ENCODE measurements at regions not wholly inside any gene's neighbourhood (a gene's known extent, or its start where the extent isn't known, plus 50 kb on each side); places are given as distances from the start of the nearest gene placed in this dataset.
"Not testable (repeated sequence)": the region's sequence is repeated elsewhere in the genome, so short reads cannot be mapped to it uniquely, and the experiment has no call there.

DNA sequence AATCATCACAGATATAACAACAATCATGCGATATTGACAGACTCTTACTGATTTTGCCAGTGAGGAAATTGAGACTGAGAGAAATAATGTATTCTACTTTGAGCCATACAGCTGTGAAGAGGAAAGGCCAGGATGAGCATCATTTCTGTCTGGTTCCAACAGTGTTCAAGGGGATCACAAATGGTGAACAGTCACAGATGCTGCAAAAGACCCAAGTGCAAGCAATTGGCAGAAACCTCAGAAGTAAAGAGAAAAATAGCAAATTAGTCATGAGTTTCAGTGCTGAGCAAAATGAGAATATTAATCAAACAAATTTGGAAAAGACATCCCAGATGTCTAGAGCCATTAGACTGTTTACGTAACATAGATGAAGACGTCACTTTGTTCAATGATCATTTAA is 114.1 kb downstream of the RAB38 start:
- DNase-seq (ENCODE audit: low spot score), result no peak

DNA sequence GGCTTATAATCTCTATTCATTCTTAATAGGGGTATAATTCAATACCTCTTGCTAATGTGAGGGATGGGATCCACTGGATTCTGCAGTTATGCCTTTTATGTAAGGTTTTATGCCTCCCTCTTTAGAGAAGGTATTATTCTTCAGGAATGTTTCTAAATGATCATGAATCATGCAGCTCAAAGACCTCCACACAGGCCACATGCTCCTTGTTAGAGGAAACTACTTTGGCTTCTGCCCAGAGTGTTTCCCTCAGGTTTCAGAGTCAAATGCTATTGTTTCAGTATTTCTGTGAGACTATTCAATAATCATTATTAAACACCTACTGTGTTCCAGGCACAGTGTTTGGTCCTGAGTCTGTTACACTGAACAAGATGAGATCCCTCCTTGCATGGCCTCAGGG is 115.9 kb downstream of the RAB38 start:
- no peak for DNase-seq (ENCODE audit: low spot score)

DNA sequence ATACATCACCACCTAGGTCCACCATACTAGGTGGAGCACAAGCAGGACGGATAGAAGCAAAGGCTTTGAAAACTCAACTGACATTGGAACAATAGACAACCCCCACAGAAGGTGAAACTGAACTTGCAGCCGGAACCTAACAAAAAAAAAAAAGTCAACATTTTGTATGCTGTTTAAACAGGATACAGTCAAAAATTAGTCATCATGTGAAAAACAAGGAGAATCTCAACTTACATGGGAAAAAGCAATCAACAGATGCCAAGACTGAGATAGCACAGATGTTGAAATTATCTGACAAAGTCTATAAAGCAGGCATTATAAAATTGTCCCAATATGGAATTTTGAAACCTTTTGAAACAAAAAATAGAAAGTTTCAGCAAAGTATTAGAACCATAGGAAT is 123.8 kb downstream of the RAB38 start:
- DNase-seq (ENCODE audit: low spot score), result peak; percentile 73

DNA sequence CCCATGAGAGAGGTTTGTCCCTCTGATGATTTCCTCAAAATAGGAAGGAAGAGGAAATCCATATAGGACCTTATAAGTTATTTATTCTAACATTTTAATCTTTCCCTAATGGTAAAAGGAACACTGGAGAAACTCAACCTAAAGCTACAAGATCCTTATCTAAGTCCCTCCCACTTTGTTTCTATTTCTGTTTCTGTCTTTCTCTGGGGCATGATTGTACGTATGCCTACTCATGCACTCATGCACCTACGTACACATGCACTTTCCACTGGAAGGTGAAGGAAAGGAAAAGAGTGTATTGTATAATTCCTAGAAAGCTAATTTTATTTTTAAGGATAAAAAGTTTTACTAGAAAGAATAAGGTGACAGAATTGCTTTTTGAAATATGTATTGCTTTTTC is 125.0 kb downstream of the RAB38 start:
- no peak for DNase-seq (ENCODE audit: low spot score)

DNA sequence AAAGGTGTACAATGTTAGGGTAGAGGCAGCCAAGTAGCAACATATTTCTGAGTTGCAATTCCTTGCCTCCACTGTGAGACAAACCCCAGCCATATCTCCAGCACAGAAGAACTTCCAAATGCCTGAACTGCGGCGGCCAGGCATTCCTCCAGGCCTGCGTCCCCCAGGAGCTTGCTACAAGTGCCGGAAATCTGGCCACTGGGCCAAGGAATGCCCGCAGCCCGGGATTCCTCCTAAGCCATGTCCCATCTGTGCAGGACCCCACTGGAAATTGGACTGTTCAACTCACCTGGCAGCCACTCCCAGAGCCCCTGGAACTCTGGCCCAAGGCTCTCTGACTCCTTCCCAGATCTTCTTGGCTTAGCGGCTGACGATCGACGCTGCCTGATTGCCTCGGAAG is 130.0 kb downstream of the RAB38 start:
- not testable (repeated sequence) for DNase-seq (ENCODE audit: low spot score)

DNA sequence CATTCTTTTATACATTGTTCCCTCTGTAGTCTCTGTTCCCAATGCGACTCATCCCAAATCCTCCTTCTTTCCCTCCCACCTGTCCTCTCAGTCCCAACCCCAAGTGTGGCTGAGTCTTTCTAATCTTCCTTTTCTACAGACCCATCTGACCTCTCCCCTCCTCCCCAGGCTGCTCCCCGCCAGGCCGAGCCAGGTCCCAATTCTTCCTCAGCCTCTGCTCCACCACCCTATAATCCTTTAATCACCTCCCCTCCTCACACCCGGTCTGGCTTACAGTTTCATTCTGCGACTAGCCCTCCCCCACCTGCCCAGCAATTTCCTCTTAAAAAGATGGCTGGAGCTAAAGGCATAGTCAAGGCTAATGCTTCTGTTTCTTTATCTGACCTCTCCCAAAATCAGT is 130.6 kb downstream of the RAB38 start:
- DNase-seq (ENCODE audit: low spot score), result not testable (repeated sequence)

DNA sequence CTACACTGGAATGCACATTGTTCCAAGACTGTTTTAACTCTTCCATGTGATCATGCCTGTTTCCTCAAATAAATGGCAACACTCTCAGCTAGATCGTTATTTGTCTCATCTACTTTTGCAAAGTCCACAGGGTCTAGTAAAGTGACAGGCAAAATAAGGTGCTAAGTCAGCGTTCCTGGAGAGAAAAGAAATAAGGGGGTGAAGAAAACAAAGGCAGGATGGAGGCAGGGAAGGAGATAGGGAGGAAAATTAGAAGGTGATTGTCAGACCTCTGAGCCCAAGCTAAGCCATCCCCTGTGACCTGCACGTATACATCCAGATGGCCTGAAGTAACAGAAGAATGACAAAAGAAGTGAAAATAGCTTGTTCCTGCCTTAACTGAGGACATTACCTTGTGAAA is 132.1 kb downstream of the RAB38 start:
- DNase-seq (ENCODE audit: low spot score), result no peak

DNA sequence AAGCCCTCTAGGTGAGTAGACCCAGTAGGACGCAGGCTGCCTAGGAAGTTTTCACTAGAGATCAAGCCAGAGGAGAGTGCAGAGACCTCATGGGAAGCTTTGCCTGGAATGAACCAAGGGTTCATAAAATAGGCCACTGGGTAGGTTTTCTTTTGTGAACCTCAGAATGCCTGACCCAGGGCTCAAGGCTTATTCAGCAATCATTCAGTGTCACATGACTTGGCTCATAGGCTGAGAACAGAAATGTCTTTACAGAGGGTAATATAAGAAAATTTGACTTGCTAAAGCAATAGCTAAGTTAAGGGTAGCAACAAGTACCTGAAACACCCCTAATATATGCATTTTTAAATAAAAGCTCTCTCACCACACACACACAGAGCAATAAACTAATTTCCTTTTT is 132.6 kb downstream of the RAB38 start:
- DNase-seq (ENCODE audit: low spot score), result no peak

DNA sequence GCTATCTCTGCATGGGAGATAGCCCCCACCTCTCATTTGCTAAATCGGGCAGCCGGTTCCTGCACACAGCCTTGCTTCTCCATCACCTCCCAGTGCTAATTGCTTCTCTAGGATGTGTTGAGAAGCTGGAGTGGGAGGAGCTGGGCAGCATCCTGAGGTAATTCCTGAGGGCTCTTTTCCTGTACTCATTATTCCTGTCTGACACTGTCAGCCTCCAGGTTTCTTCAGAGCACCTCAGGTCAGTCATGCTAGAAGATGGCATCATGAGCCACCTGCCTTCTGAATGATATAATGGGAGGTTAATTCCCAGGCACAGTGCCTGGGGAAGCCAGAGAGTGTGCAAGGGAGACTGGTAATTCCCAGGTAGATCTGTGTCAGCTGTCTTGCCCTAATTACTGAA is 133.0 kb downstream of the RAB38 start:
- no peak for DNase-seq (ENCODE audit: low spot score)

DNA sequence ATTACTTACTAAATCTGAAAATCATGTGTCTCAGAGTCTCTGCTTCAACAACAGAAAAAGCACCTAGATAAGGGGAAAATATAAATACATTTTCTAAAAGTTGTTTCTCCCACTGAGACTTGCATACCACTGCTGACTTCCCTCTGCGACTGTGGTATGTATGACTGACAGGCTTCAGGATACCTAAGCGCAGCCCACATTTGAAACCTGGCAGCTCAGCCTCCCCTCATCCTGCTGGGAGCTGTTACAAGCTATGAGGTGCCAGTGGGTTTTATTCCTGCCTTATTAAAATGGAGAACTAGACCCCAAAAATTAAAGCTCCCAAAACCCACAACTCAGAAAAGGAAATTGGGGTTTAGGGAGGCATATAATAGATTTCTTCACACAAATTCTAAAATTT is 133.6 kb downstream of the RAB38 start:
- no peak for DNase-seq (ENCODE audit: low spot score)

DNA sequence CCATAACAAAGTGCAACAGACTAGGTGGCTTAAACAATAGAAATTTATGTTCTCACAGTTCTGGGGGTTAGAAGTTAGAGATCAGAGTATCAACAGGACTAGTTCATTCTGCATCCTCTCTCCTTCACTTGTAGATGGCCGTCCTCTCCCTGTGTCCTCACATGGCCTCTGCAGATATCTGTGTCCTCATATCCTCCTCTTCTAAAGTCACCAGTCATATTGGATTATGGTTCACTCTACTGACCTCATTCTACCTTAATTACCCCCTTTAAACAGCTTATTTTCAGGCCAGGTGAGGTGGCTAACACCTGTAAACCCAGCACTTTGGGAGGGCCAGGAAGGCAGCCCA is 135.1 kb downstream of the RAB38 start:
- DNase-seq (ENCODE audit: low spot score), result no peak

DNA sequence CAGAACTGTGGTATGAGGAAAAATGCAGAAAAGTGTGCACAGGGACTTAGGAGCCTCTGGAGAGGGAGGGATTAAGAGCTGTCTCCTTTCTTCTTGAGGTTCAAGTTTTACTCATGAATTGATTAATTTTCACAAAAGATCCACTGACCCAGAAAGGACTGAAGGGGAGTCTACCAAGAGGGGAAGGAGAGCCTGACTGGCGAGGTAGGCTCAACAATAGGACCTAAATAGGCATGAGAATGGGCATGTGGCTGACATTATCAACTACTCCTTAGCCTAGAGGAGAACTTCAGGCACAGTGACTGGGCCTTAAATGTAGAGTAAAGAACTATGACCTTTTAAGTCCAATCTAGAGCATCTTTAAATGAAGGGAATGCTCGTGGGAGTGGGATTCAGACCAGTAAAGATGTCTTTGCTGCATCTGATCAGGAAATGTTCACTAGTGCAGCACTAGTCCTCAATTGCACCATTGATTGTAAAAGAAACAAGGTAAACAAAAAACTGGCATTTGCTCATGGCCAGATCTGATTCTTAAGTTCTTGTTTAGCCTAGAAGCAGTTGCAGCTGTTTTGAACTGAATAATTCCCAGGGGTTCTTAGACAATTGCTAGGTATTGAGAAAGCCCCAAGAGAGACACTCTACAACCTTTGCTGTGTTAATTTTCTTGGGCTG is 135.6 kb downstream of the RAB38 start:
- no peak for DNase-seq (ENCODE audit: low spot score)

DNA sequence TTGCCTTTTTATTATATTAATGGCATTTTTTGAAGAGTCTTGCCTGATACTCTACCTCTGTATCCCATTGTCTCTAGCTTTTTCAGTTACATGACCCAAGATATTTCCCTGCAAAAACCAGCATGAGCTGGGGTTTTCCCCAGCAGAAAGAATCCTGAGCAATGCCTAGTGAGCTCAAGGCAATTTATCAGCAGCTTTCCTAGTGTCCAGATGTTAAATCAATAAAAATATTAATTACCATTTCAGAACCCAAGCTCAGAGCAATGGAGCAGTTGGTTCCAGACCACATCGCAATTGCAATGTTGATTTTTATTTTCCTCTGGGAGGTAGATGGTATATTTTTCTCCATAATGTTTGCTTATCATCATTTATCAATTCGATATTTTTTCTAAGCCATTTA is 137.2 kb downstream of the RAB38 start:
- DNase-seq (ENCODE audit: low spot score), result no peak

DNA sequence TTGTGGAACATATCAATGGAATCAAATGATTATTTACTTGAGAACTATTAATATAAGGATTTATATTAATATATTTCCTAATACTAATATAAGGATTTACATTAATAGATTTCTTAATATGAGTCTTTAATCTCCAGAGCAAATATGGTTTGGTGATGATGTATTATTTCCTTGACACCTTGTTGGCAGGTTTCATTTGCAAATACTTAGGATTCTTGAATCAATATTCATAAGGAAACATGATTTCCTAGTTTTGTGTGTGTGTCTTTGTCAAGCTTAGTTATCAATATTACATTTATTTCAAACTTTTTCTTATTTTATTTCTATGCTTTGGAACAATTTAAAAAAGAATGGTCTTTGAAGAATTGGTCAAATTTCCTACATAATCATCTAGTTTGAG is 138.5 kb downstream of the RAB38 start:
- no peak for DNase-seq (ENCODE audit: low spot score)

DNA sequence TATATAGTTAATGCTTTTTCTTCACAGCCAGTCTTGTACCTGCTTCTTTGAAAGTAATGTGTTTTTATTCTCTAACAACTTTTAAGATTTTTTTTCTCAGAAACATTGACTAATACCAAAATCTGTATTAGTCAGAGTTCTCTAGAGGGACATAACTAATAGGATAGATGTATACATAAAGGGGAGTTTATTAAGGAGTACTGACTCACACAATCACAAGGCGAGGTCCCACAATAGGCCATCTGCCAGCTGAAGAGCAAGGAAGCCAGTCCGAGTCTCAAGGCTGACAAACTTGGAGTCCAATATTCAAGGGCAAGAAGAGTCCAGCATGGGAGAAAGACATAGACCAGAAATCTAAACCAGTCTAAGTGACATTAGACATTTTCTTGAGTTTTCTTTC is 140.0 kb downstream of the RAB38 start:
- no peak for DNase-seq (ENCODE audit: low spot score)

DNA sequence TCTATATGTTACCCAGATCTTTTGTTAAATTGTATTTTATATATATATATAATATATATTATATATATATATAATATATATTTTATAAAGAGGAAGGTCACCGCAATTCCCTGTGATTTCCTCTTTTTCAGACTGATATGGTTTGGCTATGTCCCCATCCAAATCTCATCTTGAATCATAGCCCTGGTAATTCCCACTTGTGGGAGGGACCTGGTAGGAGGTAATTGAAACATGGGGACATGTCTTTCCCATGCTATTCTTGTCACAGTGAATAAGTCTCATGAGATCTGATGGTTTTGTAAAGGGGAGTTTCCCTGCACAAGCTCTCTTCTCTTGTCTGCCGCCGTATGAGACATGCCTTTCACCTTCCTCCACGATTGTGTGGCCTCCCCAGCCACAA is 157.6 kb downstream of the RAB38 start:
- no peak for DNase-seq (ENCODE audit: low spot score)

DNA sequence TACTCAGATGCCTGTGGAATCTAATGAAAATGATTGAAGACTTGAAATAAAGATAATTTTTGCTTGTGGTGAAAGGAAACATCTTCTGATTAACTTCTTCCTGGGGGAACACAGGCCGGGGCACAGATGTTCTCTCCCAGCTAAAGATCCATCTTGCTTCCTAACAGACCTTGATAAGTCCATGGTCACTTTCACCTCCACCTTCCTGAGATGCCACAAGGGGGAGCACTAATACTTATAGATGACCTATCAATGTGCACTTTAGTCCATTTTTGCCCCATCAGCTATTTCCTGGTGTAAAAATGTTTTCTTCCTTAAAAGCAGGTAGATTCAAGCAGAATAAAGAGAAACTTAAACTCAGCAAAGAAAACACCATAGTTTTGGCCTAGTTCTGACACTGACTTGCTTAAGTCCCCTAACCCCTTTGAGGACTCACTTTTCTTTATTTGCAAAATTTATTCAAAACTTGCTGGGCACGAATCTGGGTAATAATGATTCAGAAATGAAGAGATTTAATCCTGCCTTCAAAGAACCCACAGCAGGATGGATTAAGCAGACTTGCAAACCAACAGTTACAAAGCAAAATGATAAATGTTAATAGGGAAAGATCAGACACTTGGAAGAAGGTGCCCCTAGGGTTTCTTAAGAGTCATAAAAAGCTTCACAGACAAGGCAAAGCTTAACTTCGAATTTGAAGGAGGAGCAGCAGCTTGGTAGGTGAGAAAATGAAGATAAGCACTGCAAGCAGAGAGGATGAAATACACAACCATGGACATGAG is 158.7 kb downstream of the RAB38 start:
- DNase-seq (ENCODE audit: low spot score), result peak; percentile 89

DNA sequence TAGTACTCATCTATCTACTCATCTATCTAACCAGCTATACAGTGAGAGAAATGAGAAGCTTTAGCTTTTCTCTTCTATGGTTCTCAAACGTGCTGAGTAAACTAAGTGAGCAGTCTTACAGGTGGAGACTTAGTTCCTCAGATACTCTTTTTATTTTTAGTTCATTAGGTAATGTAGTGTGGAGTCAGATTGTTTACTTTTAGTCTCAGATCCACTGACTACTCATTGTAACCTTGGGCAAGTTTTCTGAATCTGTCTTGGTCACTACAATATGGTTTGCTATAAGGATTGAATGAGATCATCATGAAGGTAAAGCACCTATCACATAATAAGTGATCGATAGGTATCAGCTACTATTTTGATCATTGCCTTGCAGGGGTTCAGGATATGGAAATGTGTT is 160.1 kb downstream of the RAB38 start:
- DNase-seq (ENCODE audit: low spot score), result no peak

DNA sequence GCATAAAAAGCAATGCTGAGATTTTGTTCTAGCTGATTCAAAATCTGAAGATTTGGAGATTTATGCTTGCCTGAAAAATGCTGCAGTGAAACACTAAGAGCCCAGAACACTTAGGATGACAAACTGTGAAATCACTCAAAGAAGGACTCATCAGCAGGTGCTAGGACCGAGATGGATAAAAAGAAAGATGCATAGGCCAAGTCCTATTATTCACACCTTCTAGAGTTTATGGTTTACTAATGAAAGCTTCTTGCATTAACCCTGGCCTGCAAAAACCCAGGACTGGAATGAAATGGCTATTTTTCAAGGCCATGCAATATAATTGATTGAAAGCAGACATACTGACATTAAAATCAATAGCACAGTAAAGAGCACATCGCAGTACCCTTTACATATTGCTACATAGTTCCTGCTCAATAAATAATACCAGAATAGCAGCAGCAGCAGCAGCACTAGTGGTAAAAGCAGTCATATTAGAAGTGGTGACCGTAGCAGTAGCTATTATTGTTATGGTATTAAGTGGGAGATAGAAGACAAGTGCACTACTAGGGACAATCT is 161.7 kb downstream of the RAB38 start:
- DNase-seq (ENCODE audit: low spot score), result no peak

DNA sequence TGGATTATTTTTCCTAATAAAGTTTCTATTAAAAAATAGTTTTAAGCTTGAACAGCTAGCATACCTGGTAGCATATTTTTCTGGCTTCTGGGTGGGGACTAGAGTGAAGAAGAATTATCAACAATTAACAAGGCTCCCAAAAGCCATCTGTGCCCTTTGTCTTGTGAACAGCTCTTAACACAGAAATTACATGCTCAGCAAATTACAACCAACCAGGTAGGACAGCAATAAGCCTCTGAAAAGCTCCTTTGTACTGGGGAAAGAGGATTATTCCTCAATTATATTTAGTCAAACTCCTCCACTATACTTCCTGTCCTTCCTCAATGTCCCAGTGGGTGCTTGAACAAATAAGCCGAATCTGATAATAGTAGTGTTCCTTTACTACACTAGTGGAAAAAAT is 162.8 kb downstream of the RAB38 start:
- no peak for DNase-seq (ENCODE audit: low spot score)

DNA sequence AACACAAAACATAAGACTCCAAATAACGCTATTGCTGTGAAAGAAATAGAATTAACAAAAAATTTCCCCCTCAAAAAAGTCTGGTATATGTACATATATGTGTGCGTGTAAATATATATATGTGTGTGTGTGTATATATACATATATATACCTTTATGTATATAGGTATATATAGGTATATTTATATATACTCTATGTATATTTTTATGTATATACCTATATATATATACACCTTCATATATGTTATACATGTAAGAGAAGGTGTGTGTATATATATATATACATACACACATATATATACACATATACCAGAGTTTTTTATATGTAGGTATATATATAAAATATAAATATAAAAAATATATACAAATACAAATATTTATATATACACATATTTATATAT is 199.2 kb downstream of the RAB38 start:
- no peak for DNase-seq (ENCODE audit: low spot score)

DNA sequence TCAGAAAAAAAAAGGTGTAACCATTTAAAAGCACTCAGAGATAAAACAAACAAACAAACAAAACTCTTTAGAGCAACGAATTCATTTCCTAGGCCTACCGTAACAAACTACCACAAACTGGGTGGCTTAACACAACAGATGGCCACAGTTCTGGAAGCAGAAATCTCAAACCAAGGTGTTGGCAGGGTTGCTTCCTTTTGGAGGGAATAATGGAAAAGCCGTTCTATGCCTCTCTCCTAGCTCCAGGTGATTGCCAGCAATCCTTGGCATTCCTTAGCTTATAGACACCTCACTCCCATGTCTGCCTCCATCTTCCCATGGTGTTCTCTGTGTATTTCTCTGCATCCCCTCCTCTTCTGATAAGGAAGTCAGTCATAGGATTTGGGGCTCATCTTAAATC is 200.4 kb downstream of the RAB38 start:
- DNase-seq (ENCODE audit: low spot score), result no peak

DNA sequence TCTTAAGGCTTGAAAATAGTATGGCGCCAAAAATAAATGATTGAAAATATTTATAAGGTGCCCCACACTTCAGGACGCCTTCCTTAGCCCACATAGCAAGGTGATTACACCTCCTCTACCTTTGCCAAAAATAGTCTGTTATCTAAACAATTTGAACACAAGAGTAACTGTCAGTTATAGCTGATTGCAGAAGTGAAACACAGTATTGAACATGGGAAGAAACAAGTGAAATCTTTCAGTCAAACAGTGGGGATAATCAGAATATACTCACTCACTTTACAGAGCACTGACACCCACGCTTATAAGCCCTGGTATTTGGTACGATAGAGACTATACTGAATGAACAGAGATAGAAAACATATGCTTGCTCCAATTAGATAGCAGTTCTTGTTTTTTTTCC is 203.1 kb downstream of the RAB38 start:
- DNase-seq (ENCODE audit: low spot score), result no peak

All from umbilical cord (tissue), 1 donor.